SKM-1 treated with dmso at 0.1 percent for 144 hours (cell line): ENCODE measurements at regions not wholly inside any gene's neighbourhood (a gene's known extent, or its start where the extent isn't known, plus 50 kb on each side); places are given as distances from the start of the nearest gene placed in this dataset.

Experiments used
- DNase-seq: peaks from one replicate; lab custom pipeline; 2025; ENCODE audit not compliant: unreplicated experiment; lab: John Stamatoyannopoulos, UW

GRCh38 chr13:106996867-106997618, 429.1 kb upstream of the ARGLU1 start:
- DNase-seq = no peak

- DNase-seq = no peak
These were observed 422.7 kb upstream of the ARGLU1 start for GRCh38 chr13:106990594-106990993.

GRCh38 chr13:106989876-106990275, 421.9 kb upstream of the ARGLU1 start:
- DNase-seq = no peak

GRCh38 chr13:106987427-106987785, 419.5 kb upstream of the ARGLU1 start:
- DNase-seq = no peak

GRCh38 chr13:106986687-106987426, 418.9 kb upstream of the ARGLU1 start:
- DNase-seq = no peak

GRCh38 chr13:106986033-106986484, 418.1 kb upstream of the ARGLU1 start:
- no peak for DNase-seq

GRCh38 chr13:106985481-106985880, 417.5 kb upstream of the ARGLU1 start:
- DNase-seq = no peak

GRCh38 chr13:106981051-106981450, 413.1 kb upstream of the ARGLU1 start:
- no peak for DNase-seq

GRCh38 chr13:106967391-106967790, 399.5 kb upstream of the ARGLU1 start:
- no peak for DNase-seq

- DNase-seq = no peak
These were observed 395.2 kb upstream of the ARGLU1 start for GRCh38 chr13:106963151-106963550.

GRCh38 chr13:106961651-106962050, 393.7 kb upstream of the ARGLU1 start:
- no peak for DNase-seq

- no peak for DNase-seq
These were observed 393.3 kb upstream of the ARGLU1 start for GRCh38 chr13:106961216-106961615.

GRCh38 chr13:106958621-106959048, 390.7 kb upstream of the ARGLU1 start:
- DNase-seq = no peak

- DNase-seq = no peak
These were observed 374.6 kb upstream of the ARGLU1 start for GRCh38 chr13:106942563-106942962.

GRCh38 chr13:106941779-106942178, 373.8 kb upstream of the ARGLU1 start:
- DNase-seq = no peak

- DNase-seq = no peak
These were observed 359.5 kb upstream of the ARGLU1 start for GRCh38 chr13:106927421-106927820.

GRCh38 chr13:106922384-106922783, 354.4 kb upstream of the ARGLU1 start:
- DNase-seq = no peak

GRCh38 chr13:106919638-106920037, 351.7 kb upstream of the ARGLU1 start:
- DNase-seq = no peak

GRCh38 chr13:106919133-106919532, 351.2 kb upstream of the ARGLU1 start:
- DNase-seq = peak; percentile 4

- DNase-seq = no peak
These were observed 350.6 kb upstream of the ARGLU1 start for GRCh38 chr13:106918557-106918860.

- peak; percentile 79 for DNase-seq
These were observed 350.0 kb upstream of the ARGLU1 start for GRCh38 chr13:106917673-106918556.
